WTC11 (cell line): ENCODE measurements at regions not wholly inside any gene's neighbourhood (a gene's known extent, or its start where the extent isn't known, plus 50 kb on each side); places are given as distances from the start of the nearest gene placed in this dataset.

Source experiments
- ATAC-seq: fragments of 200-7000 bp; cut with Tn5 transposase; 2 replicates; pipeline ENCODE4 v1.10.0; 2021; ENCODE audit warnings: mild to moderate bottlenecking, moderate library complexity
- CTCF ChIA-PET: fragments of 300-600 bp; sonication (Branson Sonifier 250); formaldehyde crosslinking; loops from one replicate; lab custom pipeline; 2021; ENCODE audit warnings: antibody characterized with exemption; lab: Charles Lee
- POLR2A ChIA-PET: fragments of 350-600 bp; sonication (Branson Sonifier 250); formaldehyde crosslinking; loops from one replicate; lab custom pipeline; 2021; ENCODE audit warnings: antibody characterized with exemption; lab: Charles Lee
- DNase-seq: peaks from one replicate; pipeline ENCODE4 v3.0.0; 2021; ENCODE audit warnings: low spot score
- H3K27ac Mint-ChIP-seq: 2 replicates; pipeline ENCODE4 v1.8.0; 2021; ENCODE audit warnings: mixed read lengths
- H3K27me3 Mint-ChIP-seq: 2 replicates; pipeline ENCODE4 v1.8.0; 2021; ENCODE audit warnings: low read depth, mild to moderate bottlenecking, moderate library complexity, mixed read lengths
- H3K36me3 Mint-ChIP-seq: 2 replicates; pipeline ENCODE4 v1.8.0; 2021; ENCODE audit warnings: mixed read lengths
- H3K4me1 Mint-ChIP-seq: 2 replicates; pipeline ENCODE4 v1.8.0; 2022; ENCODE audit warnings: mixed read lengths
- H3K4me3 Mint-ChIP-seq: 2 replicates; pipeline ENCODE4 v1.8.0; 2021; ENCODE audit warnings: mild to moderate bottlenecking, moderate library complexity, mixed read lengths
- H3K9me3 Mint-ChIP-seq: 2 replicates; pipeline ENCODE4 v1.8.0; 2021; ENCODE audit warnings: mixed read lengths
- CREB1 ChIP-seq: sonication (generic); formaldehyde crosslinking; IDR thresholded peaks from 2 replicates; pipeline ENCODE4 v1.8.0; 2023; ENCODE audit warnings: mild to moderate bottlenecking, missing genetic modification reagents
- GTF2I ChIP-seq: fragments of 250-450 bp; sonication (Bioruptor Pico); conservative IDR thresholded peaks from 2 replicates; pipeline ENCODE4 v1.4.0; 2021; ENCODE audit warnings: mild to moderate bottlenecking
- JAZF1 ChIP-seq: fragments of 250-450 bp; sonication (Bioruptor Pico); IDR thresholded peaks from 2 replicates; pipeline ENCODE4 v1.9.0; 2021; ENCODE audit warnings: moderate library complexity, mild to moderate bottlenecking, inconsistent platforms
- MLX ChIP-seq: sonication (generic); formaldehyde crosslinking; IDR thresholded peaks from 2 replicates; pipeline ENCODE4 v1.8.1; 2023; ENCODE audit warnings: mild to moderate bottlenecking, missing genetic modification reagents, moderate library complexity
- OVOL2 ChIP-seq: fragments of 250-450 bp; sonication (Bioruptor Pico); IDR thresholded peaks from 2 replicates; pipeline ENCODE4 v1.9.0; 2021; ENCODE audit warnings: mild to moderate bottlenecking, borderline replicate concordance
- ZSCAN18 ChIP-seq: fragments of 250-450 bp; sonication (Bioruptor Pico); IDR thresholded peaks from 2 replicates; pipeline ENCODE4 v2.1.2; 2022; ENCODE audit warnings: mild to moderate bottlenecking, moderate library complexity
- TF ChIP-seq, protein P1 (sequence below): sonication (generic); formaldehyde crosslinking; IDR thresholded peaks from 2 replicates; pipeline ENCODE4 v1.8.1; 2023; ENCODE audit warnings: mild to moderate bottlenecking, moderate library complexity, missing genetic modification reagents
- TF ChIP-seq, protein P2 (sequence below): sonication (generic); formaldehyde crosslinking; IDR thresholded peaks from 2 replicates; pipeline ENCODE4 v1.8.0; 2023; ENCODE audit warnings: missing genetic modification reagents, mild to moderate bottlenecking, borderline replicate concordance
- TF ChIP-seq, protein P3 (sequence below): sonication (generic); formaldehyde crosslinking; IDR thresholded peaks from 2 replicates; pipeline ENCODE4 v1.8.0; 2023; ENCODE audit warnings: missing genetic modification reagents
- TF ChIP-seq, protein P4 (sequence below): fragments of 250-450 bp; sonication (Bioruptor Pico); IDR thresholded peaks from 2 replicates; pipeline ENCODE4 v1.9.0; 2021; ENCODE audit warnings: moderate library complexity, mild to moderate bottlenecking, inconsistent platforms, borderline replicate concordance
- TF ChIP-seq, protein P5 (sequence below): sonication (generic); formaldehyde crosslinking; IDR thresholded peaks from 2 replicates; pipeline ENCODE4 v1.8.0; 2022; ENCODE audit warnings: mild to moderate bottlenecking, missing genetic modification reagents
- TF ChIP-seq, protein P6 (sequence below): fragments of 250-450 bp; sonication (Bioruptor Pico); IDR thresholded peaks from 2 replicates; pipeline ENCODE4 v1.8.0; 2021; ENCODE audit warnings: mild to moderate bottlenecking

- Mint-ChIP-seq H3K4me1 (peaks cover 12% of the 10 kb centered on the region), H3K9me3 (peaks cover 15% of the 10 kb centered on the region), H3K4me3 (no peak overlapping the region), H3K27me3 (no peaks in the 10 kb centered on the region), H3K27ac (no peak overlapping the region), H3K36me3 (peaks cover 10% of the 10 kb centered on the region)
- POLR2A ChIA-PET, result interaction anchor here (0.7 kb wide), 1 partner anchor 174 kb away, joined by 6 read pairs; no protein-coding TSS in a partner anchor
- CTCF ChIA-PET, result no interaction called here
- no peak for TF ChIP-seq GTF2I (CRISPR knock-in tag)
- no peak for TF ChIP-seq MLX (CRISPR knock-in tag)
- TF ChIP-seq, protein P1, sequence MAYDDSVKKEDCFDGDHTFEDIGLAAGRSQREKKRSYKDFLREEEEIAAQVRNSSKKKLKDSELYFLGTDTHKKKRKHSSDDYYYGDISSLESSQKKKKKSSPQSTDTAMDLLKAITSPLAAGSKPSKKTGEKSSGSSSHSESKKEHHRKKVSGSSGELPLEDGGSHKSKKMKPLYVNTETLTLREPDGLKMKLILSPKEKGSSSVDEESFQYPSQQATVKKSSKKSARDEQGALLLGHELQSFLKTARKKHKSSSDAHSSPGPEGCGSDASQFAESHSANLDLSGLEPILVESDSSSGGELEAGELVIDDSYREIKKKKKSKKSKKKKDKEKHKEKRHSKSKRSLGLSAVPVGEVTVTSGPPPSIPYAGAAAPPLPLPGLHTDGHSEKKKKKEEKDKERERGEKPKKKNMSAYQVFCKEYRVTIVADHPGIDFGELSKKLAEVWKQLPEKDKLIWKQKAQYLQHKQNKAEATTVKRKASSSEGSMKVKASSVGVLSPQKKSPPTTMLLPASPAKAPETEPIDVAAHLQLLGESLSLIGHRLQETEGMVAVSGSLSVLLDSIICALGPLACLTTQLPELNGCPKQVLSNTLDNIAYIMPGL (CRISPR knock-in tag), result no peak
- no peak for TF ChIP-seq CREB1
- TF ChIP-seq, protein P2, sequence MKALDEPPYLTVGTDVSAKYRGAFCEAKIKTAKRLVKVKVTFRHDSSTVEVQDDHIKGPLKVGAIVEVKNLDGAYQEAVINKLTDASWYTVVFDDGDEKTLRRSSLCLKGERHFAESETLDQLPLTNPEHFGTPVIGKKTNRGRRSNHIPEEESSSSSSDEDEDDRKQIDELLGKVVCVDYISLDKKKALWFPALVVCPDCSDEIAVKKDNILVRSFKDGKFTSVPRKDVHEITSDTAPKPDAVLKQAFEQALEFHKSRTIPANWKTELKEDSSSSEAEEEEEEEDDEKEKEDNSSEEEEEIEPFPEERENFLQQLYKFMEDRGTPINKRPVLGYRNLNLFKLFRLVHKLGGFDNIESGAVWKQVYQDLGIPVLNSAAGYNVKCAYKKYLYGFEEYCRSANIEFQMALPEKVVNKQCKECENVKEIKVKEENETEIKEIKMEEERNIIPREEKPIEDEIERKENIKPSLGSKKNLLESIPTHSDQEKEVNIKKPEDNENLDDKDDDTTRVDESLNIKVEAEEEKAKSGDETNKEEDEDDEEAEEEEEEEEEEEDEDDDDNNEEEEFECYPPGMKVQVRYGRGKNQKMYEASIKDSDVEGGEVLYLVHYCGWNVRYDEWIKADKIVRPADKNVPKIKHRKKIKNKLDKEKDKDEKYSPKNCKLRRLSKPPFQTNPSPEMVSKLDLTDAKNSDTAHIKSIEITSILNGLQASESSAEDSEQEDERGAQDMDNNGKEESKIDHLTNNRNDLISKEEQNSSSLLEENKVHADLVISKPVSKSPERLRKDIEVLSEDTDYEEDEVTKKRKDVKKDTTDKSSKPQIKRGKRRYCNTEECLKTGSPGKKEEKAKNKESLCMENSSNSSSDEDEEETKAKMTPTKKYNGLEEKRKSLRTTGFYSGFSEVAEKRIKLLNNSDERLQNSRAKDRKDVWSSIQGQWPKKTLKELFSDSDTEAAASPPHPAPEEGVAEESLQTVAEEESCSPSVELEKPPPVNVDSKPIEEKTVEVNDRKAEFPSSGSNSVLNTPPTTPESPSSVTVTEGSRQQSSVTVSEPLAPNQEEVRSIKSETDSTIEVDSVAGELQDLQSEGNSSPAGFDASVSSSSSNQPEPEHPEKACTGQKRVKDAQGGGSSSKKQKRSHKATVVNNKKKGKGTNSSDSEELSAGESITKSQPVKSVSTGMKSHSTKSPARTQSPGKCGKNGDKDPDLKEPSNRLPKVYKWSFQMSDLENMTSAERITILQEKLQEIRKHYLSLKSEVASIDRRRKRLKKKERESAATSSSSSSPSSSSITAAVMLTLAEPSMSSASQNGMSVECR, result no peak
- TF ChIP-seq, protein P3, sequence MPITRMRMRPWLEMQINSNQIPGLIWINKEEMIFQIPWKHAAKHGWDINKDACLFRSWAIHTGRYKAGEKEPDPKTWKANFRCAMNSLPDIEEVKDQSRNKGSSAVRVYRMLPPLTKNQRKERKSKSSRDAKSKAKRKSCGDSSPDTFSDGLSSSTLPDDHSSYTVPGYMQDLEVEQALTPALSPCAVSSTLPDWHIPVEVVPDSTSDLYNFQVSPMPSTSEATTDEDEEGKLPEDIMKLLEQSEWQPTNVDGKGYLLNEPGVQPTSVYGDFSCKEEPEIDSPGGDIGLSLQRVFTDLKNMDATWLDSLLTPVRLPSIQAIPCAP (CRISPR knock-in tag), result no peak
- no peak for TF ChIP-seq JAZF1
- no peak for TF ChIP-seq OVOL2 (CRISPR knock-in tag)
- TF ChIP-seq, protein P4, sequence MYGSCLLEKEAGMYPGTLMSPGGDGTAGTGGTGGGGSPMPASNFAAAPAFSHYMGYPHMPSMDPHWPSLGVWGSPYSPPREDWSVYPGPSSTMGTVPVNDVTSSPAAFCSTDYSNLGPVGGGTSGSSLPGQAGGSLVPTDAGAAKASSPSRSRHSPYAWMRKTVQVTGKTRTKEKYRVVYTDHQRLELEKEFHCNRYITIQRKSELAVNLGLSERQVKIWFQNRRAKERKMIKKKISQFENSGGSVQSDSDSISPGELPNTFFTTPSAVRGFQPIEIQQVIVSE (CRISPR knock-in tag), result no peak
- TF ChIP-seq, protein P5, sequence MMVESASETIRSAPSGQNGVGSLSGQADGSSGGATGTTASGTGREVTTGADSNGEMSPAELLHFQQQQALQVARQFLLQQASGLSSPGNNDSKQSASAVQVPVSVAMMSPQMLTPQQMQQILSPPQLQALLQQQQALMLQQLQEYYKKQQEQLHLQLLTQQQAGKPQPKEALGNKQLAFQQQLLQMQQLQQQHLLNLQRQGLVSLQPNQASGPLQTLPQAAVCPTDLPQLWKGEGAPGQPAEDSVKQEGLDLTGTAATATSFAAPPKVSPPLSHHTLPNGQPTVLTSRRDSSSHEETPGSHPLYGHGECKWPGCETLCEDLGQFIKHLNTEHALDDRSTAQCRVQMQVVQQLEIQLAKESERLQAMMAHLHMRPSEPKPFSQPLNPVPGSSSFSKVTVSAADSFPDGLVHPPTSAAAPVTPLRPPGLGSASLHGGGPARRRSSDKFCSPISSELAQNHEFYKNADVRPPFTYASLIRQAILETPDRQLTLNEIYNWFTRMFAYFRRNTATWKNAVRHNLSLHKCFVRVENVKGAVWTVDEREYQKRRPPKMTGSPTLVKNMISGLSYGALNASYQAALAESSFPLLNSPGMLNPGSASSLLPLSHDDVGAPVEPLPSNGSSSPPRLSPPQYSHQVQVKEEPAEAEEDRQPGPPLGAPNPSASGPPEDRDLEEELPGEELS, result no peak
- TF ChIP-seq, protein P6, sequence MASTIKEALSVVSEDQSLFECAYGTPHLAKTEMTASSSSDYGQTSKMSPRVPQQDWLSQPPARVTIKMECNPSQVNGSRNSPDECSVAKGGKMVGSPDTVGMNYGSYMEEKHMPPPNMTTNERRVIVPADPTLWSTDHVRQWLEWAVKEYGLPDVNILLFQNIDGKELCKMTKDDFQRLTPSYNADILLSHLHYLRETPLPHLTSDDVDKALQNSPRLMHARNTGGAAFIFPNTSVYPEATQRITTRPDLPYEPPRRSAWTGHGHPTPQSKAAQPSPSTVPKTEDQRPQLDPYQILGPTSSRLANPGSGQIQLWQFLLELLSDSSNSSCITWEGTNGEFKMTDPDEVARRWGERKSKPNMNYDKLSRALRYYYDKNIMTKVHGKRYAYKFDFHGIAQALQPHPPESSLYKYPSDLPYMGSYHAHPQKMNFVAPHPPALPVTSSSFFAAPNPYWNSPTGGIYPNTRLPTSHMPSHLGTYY (CRISPR knock-in tag), result no peak
- TF ChIP-seq ZSCAN18 (CRISPR knock-in tag), result no peak
- ATAC-seq, result no peak
- no peak for DNase-seq
Observed at GRCh38 chr16:85971902-85972638, 73.1 kb downstream of the IRF8 start.
